GM21576 (cell line): ENCODE measurements at regions not wholly inside any gene's neighbourhood (a gene's known extent, or its start where the extent isn't known, plus 50 kb on each side); places are given as distances from the start of the nearest gene placed in this dataset.

Experiments used
- ATAC-seq: cut with Tn5 transposase; IDR thresholded peaks from one replicate; pipeline ENCODE4 v1.9.1; 2021; ENCODE audit warnings: mild to moderate bottlenecking, moderate library complexity; ENCODE audit not compliant: unreplicated experiment

GRCh38 chr11:116275635-116276034, 497.2 kb downstream of the BUD13 start:
- ATAC-seq, result no peak

GRCh38 chr11:116274521-116274920, 498.3 kb downstream of the BUD13 start:
- ATAC-seq, result no peak

GRCh38 chr11:116272181-116272789, 500.5 kb downstream of the BUD13 start:
- no peak for ATAC-seq

- no peak for ATAC-seq
Measured at GRCh38 chr11:116271479-116271878, 501.3 kb downstream of the BUD13 start.

- no peak for ATAC-seq
Measured at GRCh38 chr11:116267146-116267545, 505.6 kb downstream of the BUD13 start.

- ATAC-seq, result no peak
Measured at GRCh38 chr11:116263770-116264169, 509.0 kb downstream of the BUD13 start.

GRCh38 chr11:116263019-116263418, 509.8 kb downstream of the BUD13 start:
- no peak for ATAC-seq

- no peak for ATAC-seq
Measured at GRCh38 chr11:116262370-116262769, 510.4 kb downstream of the BUD13 start.

GRCh38 chr11:116261606-116262005, 511.2 kb downstream of the BUD13 start:
- ATAC-seq, result no peak

GRCh38 chr11:116258821-116259220, 514.0 kb downstream of the BUD13 start:
- no peak for ATAC-seq

GRCh38 chr11:116257883-116258282, 514.9 kb downstream of the BUD13 start:
- ATAC-seq, result no peak

- no peak for ATAC-seq
Measured at GRCh38 chr11:116257092-116257491, 515.7 kb downstream of the BUD13 start.

GRCh38 chr11:116256215-116256614, 516.6 kb downstream of the BUD13 start:
- ATAC-seq, result no peak

- ATAC-seq, result no peak
Measured at GRCh38 chr11:116255321-116255953, 517.4 kb downstream of the BUD13 start.

- no peak for ATAC-seq
Measured at GRCh38 chr11:116250155-116250554, 522.6 kb downstream of the BUD13 start.

GRCh38 chr11:116249561-116249960, 523.2 kb downstream of the BUD13 start:
- no peak for ATAC-seq

GRCh38 chr11:116244889-116245288, 527.9 kb downstream of the BUD13 start:
- no peak for ATAC-seq

- no peak for ATAC-seq
Measured at GRCh38 chr11:116244439-116244838, 528.3 kb downstream of the BUD13 start.

GRCh38 chr11:116243991-116244390, 528.8 kb downstream of the BUD13 start:
- no peak for ATAC-seq

- ATAC-seq, result no peak
Measured at GRCh38 chr11:116242006-116242405, 530.8 kb downstream of the BUD13 start.

GRCh38 chr11:116240710-116241109, 532.1 kb downstream of the BUD13 start:
- ATAC-seq, result no peak

- no peak for ATAC-seq
Measured at GRCh38 chr11:116239247-116239646, 533.5 kb downstream of the BUD13 start.
